Activated T-cell treated with anti-CD3 and anti-CD28 coated beads for 48 hours (primary cell): ENCODE measurements at regions not wholly inside any gene's neighbourhood (a gene's known extent, or its start where the extent isn't known, plus 50 kb on each side); places are given as distances from the start of the nearest gene placed in this dataset.
"Not testable (repeated sequence)": the region's sequence is repeated elsewhere in the genome, so short reads cannot be mapped to it uniquely, and the experiment has no call there.

Source experiments
- DNase-seq: peaks from one replicate; pipeline ENCODE4 v3.0.0-alpha.2; 2020; ENCODE audit warnings: low read depth

- no peak for DNase-seq
Measured at GRCh38 chr12:34406996-34407300, 384.7 kb downstream of the ALG10 start.

- no peak for DNase-seq
Measured at GRCh38 chr12:34407813-34408212, 385.5 kb downstream of the ALG10 start.

- DNase-seq = not testable (repeated sequence)
Measured at GRCh38 chr12:34431509-34431908, 409.2 kb downstream of the ALG10 start.
